A673 (cell line): ENCODE measurements at regions not wholly inside any gene's neighbourhood (a gene's known extent, or its start where the extent isn't known, plus 50 kb on each side); places are given as distances from the start of the nearest gene placed in this dataset.

ENCODE experiments used
- EZH2 ChIP-seq: fragments of 200-600 bp; sonication (generic); IDR thresholded peaks from 2 replicates; pipeline ENCODE4 v1.6.1; 2017; ENCODE audit warnings: borderline replicate concordance, low read depth, mild to moderate bottlenecking, mixed read lengths, antibody characterized with exemption, low read length; ENCODE audit not compliant: poor library complexity, severe bottlenecking
- TF ChIP-seq, protein P1 (sequence below): fragments of 300-800, 200-600 bp; sonication (generic); conservative IDR thresholded peaks from 2 replicates; pipeline ENCODE4 v1.5.1; 2017; ENCODE audit warnings: low read depth, mild to moderate bottlenecking, antibody characterized with exemption, low read length, moderate library complexity, mixed read lengths

DNA sequence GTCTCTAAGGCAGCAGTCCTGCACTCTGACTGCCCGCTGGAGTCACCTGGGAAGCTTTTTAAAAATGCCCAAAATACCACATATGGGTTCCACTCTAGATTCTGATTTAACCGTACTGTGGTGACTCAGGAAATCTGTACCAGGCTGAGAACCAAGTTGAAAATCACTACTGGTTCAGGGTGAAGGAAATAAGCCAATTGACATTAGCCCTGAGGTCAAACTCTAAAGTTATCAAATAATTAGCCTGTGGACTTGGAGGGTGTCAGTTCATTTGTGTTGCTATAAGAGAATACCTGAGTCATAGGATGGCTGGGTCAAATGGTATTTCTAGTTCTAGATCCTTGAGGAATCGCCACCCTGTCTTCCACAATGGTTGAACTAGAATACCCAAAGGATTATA, 321.7 kb upstream of the ROPN1 start:
- TF ChIP-seq, protein P1, sequence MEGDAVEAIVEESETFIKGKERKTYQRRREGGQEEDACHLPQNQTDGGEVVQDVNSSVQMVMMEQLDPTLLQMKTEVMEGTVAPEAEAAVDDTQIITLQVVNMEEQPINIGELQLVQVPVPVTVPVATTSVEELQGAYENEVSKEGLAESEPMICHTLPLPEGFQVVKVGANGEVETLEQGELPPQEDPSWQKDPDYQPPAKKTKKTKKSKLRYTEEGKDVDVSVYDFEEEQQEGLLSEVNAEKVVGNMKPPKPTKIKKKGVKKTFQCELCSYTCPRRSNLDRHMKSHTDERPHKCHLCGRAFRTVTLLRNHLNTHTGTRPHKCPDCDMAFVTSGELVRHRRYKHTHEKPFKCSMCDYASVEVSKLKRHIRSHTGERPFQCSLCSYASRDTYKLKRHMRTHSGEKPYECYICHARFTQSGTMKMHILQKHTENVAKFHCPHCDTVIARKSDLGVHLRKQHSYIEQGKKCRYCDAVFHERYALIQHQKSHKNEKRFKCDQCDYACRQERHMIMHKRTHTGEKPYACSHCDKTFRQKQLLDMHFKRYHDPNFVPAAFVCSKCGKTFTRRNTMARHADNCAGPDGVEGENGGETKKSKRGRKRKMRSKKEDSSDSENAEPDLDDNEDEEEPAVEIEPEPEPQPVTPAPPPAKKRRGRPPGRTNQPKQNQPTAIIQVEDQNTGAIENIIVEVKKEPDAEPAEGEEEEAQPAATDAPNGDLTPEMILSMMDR = no peak
- TF ChIP-seq EZH2 = no peak
